ENCODE measurements at regions not wholly inside any gene's neighbourhood (a gene's known extent, or its start where the extent isn't known, plus 50 kb on each side); places are given as distances from the start of the nearest gene placed in this dataset.

DNA sequence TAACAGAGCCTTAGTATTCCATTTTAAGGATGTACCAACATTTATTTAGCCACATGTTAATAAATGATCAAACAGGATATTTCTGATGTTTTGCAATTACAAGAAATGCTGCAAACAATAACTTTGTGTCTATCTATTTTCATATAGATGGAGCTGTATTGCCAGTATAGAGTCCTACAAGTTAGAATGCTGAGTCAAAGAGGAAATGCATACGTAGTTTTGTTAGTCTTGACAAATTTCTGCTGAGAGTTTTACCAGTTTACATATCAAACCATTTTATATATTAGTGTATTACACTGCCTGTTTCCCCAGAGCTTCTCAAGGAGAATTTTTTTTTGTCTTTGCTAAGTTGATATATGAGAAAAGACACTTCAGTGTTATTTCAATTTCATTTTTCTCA lies 541.7 kb downstream of the SLC16A7 start:
- H3K27me3 ChIP-seq (ENCODE audit: control insufficient read depth, insufficient read depth) = no peaks in the 10 kb centered on the region
- H3K9me3 ChIP-seq (ENCODE audit: control insufficient read depth, low read length) = no peaks in the 10 kb centered on the region
- no peak overlapping the region for H3K4me3 ChIP-seq (ENCODE audit: low read length)
- DNase-seq = no peak
- intact Hi-C loops (cut with DNase I) = no loop called here
- H3K4me1 ChIP-seq (ENCODE audit: control insufficient read depth, insufficient read depth, low read length) = no peaks in the 10 kb centered on the region
- 26% methylated on average over 1 of the region's 1 CpG for WGBS
- ATAC-seq = no peak
- no peak overlapping the region for H3K27ac ChIP-seq (ENCODE audit: low read length)

DNA sequence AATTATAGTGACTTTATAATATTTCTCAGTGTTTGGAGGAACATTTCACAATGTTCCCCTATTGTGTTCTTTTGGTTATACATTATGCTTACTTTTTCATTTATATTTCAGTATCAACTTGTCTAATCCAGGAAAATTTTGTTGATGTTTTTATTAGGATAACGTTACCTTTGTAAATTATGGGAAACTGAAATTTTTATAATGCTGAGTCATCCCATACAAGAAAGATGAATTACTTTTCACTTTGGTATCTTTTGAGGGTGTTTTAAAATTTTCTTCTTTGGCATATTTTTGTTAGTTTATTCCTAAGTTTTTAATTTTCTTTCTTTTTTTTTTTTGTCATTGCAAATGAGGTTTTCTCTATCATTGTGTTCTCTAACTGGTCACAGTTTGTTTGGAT lies 542.7 kb downstream of the SLC16A7 start:
- Histone ChIP-seq H3K27ac (ENCODE audit: low read length) (no peak overlapping the region), H3K9me3 (ENCODE audit: control insufficient read depth, low read length) (no peaks in the 10 kb centered on the region), H3K4me1 (ENCODE audit: control insufficient read depth, insufficient read depth, low read length) (no peaks in the 10 kb centered on the region), H3K27me3 (ENCODE audit: control insufficient read depth, insufficient read depth) (no peaks in the 10 kb centered on the region), H3K4me3 (ENCODE audit: low read length) (no peak overlapping the region)
- intact Hi-C loops (cut with DNase I) = no loop called here
- WGBS = 79% methylated on average over 1 of the region's 1 CpG
- no peak for DNase-seq
- no peak for ATAC-seq

DNA sequence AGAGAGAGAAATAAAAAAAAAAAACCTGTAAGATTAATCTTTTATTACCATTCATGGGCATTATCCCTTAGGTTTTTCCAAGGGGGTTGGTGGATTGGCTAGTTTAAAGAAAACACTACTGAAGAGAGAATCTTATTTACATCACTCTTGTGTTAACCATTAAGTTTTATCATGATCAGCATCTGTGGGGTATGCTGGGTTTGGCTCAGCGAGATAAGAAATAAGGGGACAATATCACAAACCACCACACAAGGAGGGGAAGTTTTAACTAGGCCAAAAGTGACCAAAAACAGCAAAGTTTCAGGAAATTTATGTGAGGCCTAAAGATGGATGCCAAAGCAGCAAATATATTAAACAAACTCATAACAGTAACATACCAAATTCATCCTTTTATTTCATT lies 548.6 kb downstream of the SLC16A7 start:
- no peak overlapping the region for H3K27ac ChIP-seq (ENCODE audit: low read length)
- no peak for ATAC-seq
- H3K27me3 ChIP-seq (ENCODE audit: control insufficient read depth, insufficient read depth) = no peaks in the 10 kb centered on the region
- H3K4me1 ChIP-seq (ENCODE audit: control insufficient read depth, insufficient read depth, low read length) = no peaks in the 10 kb centered on the region
- H3K9me3 ChIP-seq (ENCODE audit: control insufficient read depth, low read length) = no peaks in the 10 kb centered on the region
- 75% methylated on average over 1 of the region's 1 CpG for WGBS
- intact Hi-C loops (cut with DNase I) = no loop called here
- no peak overlapping the region for H3K4me3 ChIP-seq (ENCODE audit: low read length)
- DNase-seq = no peak

DNA sequence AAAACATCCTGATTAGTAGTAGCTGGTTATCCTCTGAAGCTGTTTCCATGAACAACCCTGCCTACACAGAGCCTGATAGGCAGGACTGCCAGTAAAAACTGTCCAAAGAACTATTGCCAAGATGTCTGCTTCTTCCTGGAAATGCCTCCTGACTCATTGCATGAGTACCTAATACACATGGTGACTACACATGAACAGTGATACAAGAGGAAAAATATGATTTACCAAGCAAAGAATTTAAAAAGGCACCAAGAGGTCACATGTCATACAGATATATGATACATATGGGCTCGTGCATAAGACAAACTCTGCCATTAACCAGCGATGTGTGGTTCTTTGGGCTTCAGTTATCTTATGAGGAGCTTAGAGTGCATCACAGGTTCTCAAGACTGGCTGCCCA lies 552.3 kb downstream of the SLC16A7 start:
- no peak for ATAC-seq
- no peaks in the 10 kb centered on the region for H3K27me3 ChIP-seq (ENCODE audit: control insufficient read depth, insufficient read depth)
- WGBS = 63% methylated on average over 2 of the region's 2 CpGs
- no peak for DNase-seq
- H3K4me1 ChIP-seq (ENCODE audit: control insufficient read depth, insufficient read depth, low read length) = no peaks in the 10 kb centered on the region
- no peak overlapping the region for H3K4me3 ChIP-seq (ENCODE audit: low read length)
- no peak overlapping the region for H3K27ac ChIP-seq (ENCODE audit: low read length)
- no peaks in the 10 kb centered on the region for H3K9me3 ChIP-seq (ENCODE audit: control insufficient read depth, low read length)
- intact Hi-C loops (cut with DNase I) = no loop called here

DNA sequence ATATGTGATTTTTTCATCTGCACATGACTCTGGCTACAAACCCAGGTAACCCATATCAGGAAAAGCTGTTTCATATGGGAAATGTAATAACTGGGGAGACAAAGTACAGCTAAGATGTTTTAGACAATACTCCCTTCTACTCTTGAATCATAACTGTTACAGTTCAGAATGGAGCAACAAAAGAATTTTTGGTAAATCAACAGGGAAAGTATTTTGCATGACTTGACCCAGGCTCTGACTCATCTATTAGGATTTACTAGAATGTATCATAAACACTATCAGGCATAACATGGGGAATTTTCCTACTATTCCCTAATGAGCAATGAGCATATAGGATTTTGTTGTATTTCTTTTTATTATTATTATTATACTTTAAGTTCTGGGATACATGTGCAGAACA lies 553.0 kb downstream of the SLC16A7 start:
- intact Hi-C loops (cut with DNase I) = no loop called here
- no peak for ATAC-seq

DNA sequence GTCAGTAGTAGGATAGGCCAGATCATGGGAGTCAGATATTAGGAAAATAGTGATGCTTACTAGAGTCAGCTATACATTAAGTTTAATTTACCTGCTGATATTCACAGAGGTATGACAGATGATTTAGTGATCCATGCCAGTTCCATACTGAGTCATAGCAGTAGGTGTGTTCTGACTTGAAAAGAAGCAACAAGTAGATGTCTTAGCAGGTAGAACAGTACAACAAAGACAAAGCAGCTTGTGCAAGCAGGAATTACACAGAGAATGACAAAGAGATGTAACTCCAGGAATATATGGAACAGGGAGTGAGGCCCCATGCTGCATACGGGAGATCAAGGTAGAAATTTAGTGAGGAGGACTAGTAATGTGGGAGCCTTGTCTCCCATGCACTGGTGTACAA lies 556.9 kb downstream of the SLC16A7 start:
- intact Hi-C loops (cut with DNase I) = no loop called here
- Histone ChIP-seq H3K27me3 (ENCODE audit: control insufficient read depth, insufficient read depth) (no peaks in the 10 kb centered on the region), H3K27ac (ENCODE audit: low read length) (no peak overlapping the region), H3K9me3 (ENCODE audit: control insufficient read depth, low read length) (no peaks in the 10 kb centered on the region), H3K4me1 (ENCODE audit: control insufficient read depth, insufficient read depth, low read length) (no peaks in the 10 kb centered on the region), H3K4me3 (ENCODE audit: low read length) (no peak overlapping the region)
- ATAC-seq = no peak
- no peak for DNase-seq
- 77% methylated on average over 1 of the region's 1 CpG for WGBS

More for the DNA sequence above, 553.0 kb downstream of the SLC16A7 start:
- Histone ChIP-seq H3K27me3 (ENCODE audit: control insufficient read depth, insufficient read depth) (no peaks in the 10 kb centered on the region), H3K4me1 (ENCODE audit: control insufficient read depth, insufficient read depth, low read length) (no peaks in the 10 kb centered on the region), H3K4me3 (ENCODE audit: low read length) (no peak overlapping the region), H3K9me3 (ENCODE audit: control insufficient read depth, low read length) (no peaks in the 10 kb centered on the region), H3K27ac (ENCODE audit: low read length) (no peak overlapping the region)
- no peak for DNase-seq

DNA sequence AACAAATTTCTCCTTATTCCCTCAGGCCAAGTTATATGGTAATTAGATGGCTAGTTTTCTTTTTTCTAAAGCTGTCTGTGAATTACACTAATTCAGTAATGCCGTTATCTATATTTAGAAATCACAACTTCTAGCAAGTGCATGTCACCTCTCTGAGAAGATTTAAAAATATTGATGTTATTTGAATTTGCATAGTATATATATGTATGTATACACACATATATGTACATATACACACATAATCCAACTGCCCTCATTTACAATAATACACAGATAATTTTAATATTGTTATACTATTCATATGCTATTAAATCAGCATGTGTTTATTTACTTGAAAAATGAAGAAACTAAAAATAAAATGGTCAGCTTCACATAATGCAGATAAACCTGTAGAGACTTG lies 563.9 kb downstream of the SLC16A7 start:
- Histone ChIP-seq H3K27ac (ENCODE audit: low read length) (no peak overlapping the region), H3K4me3 (ENCODE audit: low read length) (no peak overlapping the region), H3K27me3 (ENCODE audit: control insufficient read depth, insufficient read depth) (no peaks in the 10 kb centered on the region), H3K4me1 (ENCODE audit: control insufficient read depth, insufficient read depth, low read length) (no peaks in the 10 kb centered on the region), H3K9me3 (ENCODE audit: control insufficient read depth, low read length) (no peaks in the 10 kb centered on the region)
- ATAC-seq = no peak
- 93% methylated on average over 1 of the region's 1 CpG for WGBS
- intact Hi-C loops (cut with DNase I) = no loop called here
- DNase-seq = no peak

DNA sequence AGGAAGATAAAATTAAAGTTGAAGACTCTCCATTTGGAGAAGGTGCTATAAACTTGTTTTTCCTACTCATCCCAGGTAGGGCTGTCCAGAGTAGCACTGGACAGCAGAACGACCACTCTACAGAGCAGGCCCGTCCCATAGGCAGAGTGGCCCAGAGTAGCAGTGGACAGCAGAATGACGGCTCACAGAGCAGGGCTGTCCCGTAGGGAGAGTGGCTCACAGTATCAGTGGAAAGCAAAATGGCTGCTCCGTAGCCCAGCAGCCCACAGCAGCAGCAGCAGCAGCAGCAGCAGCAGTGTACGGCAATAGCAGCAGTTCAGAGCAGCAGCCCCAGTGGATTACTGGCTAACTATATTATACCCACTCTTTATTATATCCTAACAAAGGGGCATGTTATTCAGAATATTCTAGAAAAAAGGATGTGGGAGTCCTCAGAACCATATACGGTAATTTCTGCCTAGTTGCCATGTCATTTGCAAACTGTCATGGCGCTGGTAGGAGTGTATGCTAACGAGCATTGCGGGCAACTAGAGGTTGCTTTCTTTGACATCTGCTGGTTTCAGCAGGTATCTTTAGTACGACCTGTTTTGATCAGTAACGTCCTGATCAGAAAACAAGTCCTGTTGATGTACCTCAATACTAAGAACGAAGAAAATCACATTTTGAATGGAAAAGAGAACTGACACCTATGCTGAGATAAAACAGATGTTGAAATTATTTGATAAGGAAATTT lies 567.3 kb downstream of the SLC16A7 start:
- Histone ChIP-seq H3K4me1 (ENCODE audit: control insufficient read depth, insufficient read depth, low read length) (no peaks in the 10 kb centered on the region), H3K4me3 (ENCODE audit: low read length) (no peak overlapping the region), H3K27ac (ENCODE audit: low read length) (no peak overlapping the region), H3K27me3 (ENCODE audit: control insufficient read depth, insufficient read depth) (no peaks in the 10 kb centered on the region), H3K9me3 (ENCODE audit: control insufficient read depth, low read length) (no peaks in the 10 kb centered on the region)
- DNase-seq (no peak), ATAC-seq (no peak)
- intact Hi-C loops (cut with DNase I) = no loop called here
- 80% methylated on average over 13 of the region's 13 CpGs for WGBS

DNA sequence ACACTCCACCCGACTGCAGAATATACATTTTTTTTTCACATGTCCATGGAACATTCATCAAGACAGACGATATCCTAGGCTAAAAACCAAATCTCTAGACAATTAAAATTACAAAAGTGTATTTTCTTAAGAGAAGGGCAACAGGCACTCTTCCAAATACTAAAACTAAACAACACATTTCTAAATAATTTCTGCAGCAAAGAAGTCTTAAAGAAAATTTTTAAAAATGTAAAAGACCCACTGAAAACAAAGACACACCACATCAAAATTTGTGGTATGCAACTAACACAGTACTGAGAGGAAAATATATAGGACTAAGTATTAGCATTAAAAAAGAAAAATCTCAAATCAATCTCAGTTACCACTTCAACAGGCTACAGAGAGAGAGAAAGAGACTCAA lies 570.0 kb downstream of the SLC16A7 start:
- H3K27ac ChIP-seq (ENCODE audit: low read length) = no peak overlapping the region
- ATAC-seq = no peak
- WGBS = 62% methylated on average over 2 of the region's 2 CpGs
- H3K27me3 ChIP-seq (ENCODE audit: control insufficient read depth, insufficient read depth) = no peaks in the 10 kb centered on the region
- no peak overlapping the region for H3K4me3 ChIP-seq (ENCODE audit: low read length)
- intact Hi-C loops (cut with DNase I) = no loop called here
- H3K9me3 ChIP-seq (ENCODE audit: control insufficient read depth, low read length) = no peaks in the 10 kb centered on the region
- H3K4me1 ChIP-seq (ENCODE audit: control insufficient read depth, insufficient read depth, low read length) = no peaks in the 10 kb centered on the region
- DNase-seq = no peak

DNA sequence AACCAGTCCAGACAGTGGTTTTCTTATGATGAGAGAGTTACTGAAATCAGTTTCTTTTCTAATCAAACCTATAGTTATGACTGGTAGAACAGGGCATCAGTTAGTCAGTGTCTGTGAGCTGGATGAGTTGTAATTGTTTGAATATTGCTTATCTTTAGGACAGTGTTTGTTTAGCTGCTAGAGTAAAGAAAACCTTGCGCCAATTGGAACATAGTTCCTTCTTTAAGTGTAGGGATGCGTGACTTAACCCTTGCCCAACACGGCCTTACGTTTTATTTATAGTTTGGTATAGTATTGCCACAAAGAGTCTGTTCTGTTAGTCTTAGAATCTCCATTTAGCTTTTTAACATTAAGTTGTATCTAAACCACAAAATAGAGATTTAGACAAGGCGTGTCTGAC lies 572.6 kb downstream of the SLC16A7 start:
- no peak overlapping the region for H3K4me3 ChIP-seq (ENCODE audit: low read length)
- intact Hi-C loops (cut with DNase I) = no loop called here
- DNase-seq = no peak
- H3K9me3 ChIP-seq (ENCODE audit: control insufficient read depth, low read length) = no peaks in the 10 kb centered on the region
- ATAC-seq = no peak
- H3K27ac ChIP-seq (ENCODE audit: low read length) = no peak overlapping the region
- no peaks in the 10 kb centered on the region for H3K4me1 ChIP-seq (ENCODE audit: control insufficient read depth, insufficient read depth, low read length)
- 84% methylated on average over 5 of the region's 5 CpGs for WGBS
- no peaks in the 10 kb centered on the region for H3K27me3 ChIP-seq (ENCODE audit: control insufficient read depth, insufficient read depth)

DNA sequence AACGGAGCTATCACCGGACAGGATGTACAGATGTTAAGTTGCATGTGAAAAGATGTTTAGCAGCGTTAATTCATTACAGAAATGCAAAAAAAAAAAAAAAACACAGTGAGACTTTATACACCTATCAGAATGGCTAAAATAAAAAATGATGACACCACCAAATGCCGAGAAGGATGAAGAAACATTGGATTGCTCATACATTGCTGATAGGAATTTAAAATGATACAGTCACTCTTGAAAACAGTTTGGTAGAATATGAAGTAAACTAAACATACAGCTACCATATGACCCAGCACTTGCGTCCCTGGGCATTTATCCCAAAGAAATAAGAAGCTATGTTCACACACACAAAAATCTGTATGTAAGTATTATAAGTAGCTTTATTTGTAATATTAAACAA lies 574.1 kb downstream of the SLC16A7 start:
- no peak for DNase-seq
- H3K4me3 ChIP-seq (ENCODE audit: low read length) = no peak overlapping the region
- no peaks in the 10 kb centered on the region for H3K4me1 ChIP-seq (ENCODE audit: control insufficient read depth, insufficient read depth, low read length)
- ATAC-seq = no peak
- intact Hi-C loops (cut with DNase I) = no loop called here
- H3K27me3 ChIP-seq (ENCODE audit: control insufficient read depth, insufficient read depth) = no peaks in the 10 kb centered on the region
- WGBS = 82% methylated on average over 5 of the region's 5 CpGs
- H3K27ac ChIP-seq (ENCODE audit: low read length) = no peak overlapping the region
- no peaks in the 10 kb centered on the region for H3K9me3 ChIP-seq (ENCODE audit: control insufficient read depth, low read length)
